HFF-Myc (cell line): ENCODE measurements at regions not wholly inside any gene's neighbourhood (a gene's known extent, or its start where the extent isn't known, plus 50 kb on each side); places are given as distances from the start of the nearest gene placed in this dataset.

ENCODE experiments used
- DNase-seq: peaks from one replicate; pipeline ENCODE4 v3.0.0-alpha.2; 2011; ENCODE audit warnings: low read depth; ENCODE audit errors: extremely low read depth
- H3K4me3 ChIP-seq: replicated peaks from 2 replicates; pipeline ENCODE4 v1.5.1; 2011; ENCODE audit warnings: low read depth, mild to moderate bottlenecking, control low read depth, low read length
- CTCF ChIP-seq: IDR thresholded peaks from 2 replicates; pipeline ENCODE4 v1.5.1; 2012; ENCODE audit warnings: mild to moderate bottlenecking, low read depth, low read length, control low read depth; ENCODE audit errors: missing control alignments

GRCh38 chr6:19368511-19368910 lies 468.7 kb upstream of the ID4 start:
- H3K4me3 ChIP-seq, result no peak overlapping the region
- TF ChIP-seq CTCF, result no peak
- no peak for DNase-seq

- TF ChIP-seq CTCF, result no peak
- H3K4me3 ChIP-seq, result no peak overlapping the region
- no peak for DNase-seq
Measured at GRCh38 chr6:19369785-19370184, 467.4 kb upstream of the ID4 start.

GRCh38 chr6:19370831-19371230 lies 466.3 kb upstream of the ID4 start:
- TF ChIP-seq CTCF, result no peak
- no peak for DNase-seq
- no peak overlapping the region for H3K4me3 ChIP-seq

GRCh38 chr6:19375613-19376012 lies 461.6 kb upstream of the ID4 start:
- no peak for DNase-seq
- TF ChIP-seq CTCF, result no peak
- no peak overlapping the region for H3K4me3 ChIP-seq

- TF ChIP-seq CTCF, result no peak
- no peak overlapping the region for H3K4me3 ChIP-seq
- DNase-seq, result no peak
Measured at GRCh38 chr6:19377722-19378121, 459.4 kb upstream of the ID4 start.

- no peak for DNase-seq
- no peak for TF ChIP-seq CTCF
- H3K4me3 ChIP-seq, result no peak overlapping the region
Measured at GRCh38 chr6:19380293-19380692, 456.9 kb upstream of the ID4 start.

- no peak overlapping the region for H3K4me3 ChIP-seq
- no peak for TF ChIP-seq CTCF
- DNase-seq, result no peak
Measured at GRCh38 chr6:19382676-19383075, 454.5 kb upstream of the ID4 start.
